Psoas muscle (tissue), 7 donors: ENCODE measurements at regions not wholly inside any gene's neighbourhood (a gene's known extent, or its start where the extent isn't known, plus 50 kb on each side); places are given as distances from the start of the nearest gene placed in this dataset.

Source experiments
- ATAC-seq, 4 donors: fragments of 200-7000 bp; cut with Tn5 transposase; one replicate each; pipeline ENCODE4 v1.9.1; 2020; ENCODE audit warnings: moderate library complexity in 3 of 4, mild to moderate bottlenecking in 2 of 4
- DNase-seq, 2 donors: peaks; one replicate each; pipeline ENCODE4 v3.0.0-alpha.2; 2020
- H3K27ac ChIP-seq: fragments of 200-600 bp; one replicate; pipeline ENCODE4 v1.8.0; 2022
- H3K27me3 ChIP-seq, 3 donors: fragments of 200-600 bp in 1 of 3; one replicate each; pipeline versions ENCODE4 v1.6.1 to v1.8.0; 2013 to 2022; ENCODE audit warnings: low read length in 2 of 3, mild to moderate bottlenecking in 2 of 3, moderate library complexity in 1 of 3; ENCODE audit not compliant: insufficient read depth in 3 of 3
- H3K36me3 ChIP-seq, 2 donors: fragments of 200-600 bp in 1 of 2; one replicate each; pipeline versions ENCODE4 v1.6.1 to v1.8.0; 2013 to 2022; ENCODE audit warnings: low read depth in 1 of 2, mild to moderate bottlenecking in 1 of 2, moderate library complexity in 1 of 2; ENCODE audit not compliant: insufficient read depth in 1 of 2
- H3K4me1 ChIP-seq: fragments of 200-600 bp; one replicate; pipeline ENCODE4 v1.8.0; 2022
- H3K4me3 ChIP-seq: fragments of 200-600 bp; one replicate; pipeline ENCODE4 v1.8.0; 2022; ENCODE audit warnings: mild to moderate bottlenecking
- H3K9me3 ChIP-seq: fragments of 200-600 bp; one replicate; pipeline ENCODE4 v1.8.0; 2022
- WGBS, 3 donors: extraction: QIAGEN DNeasy Blood & Tissue Kit; methylation state at CpG; one replicate each; pipeline versions ENCODE4 v1.1.6 to v1.1.7; 2013; 5-methylcytosine and 5-hydroxymethylcytosine counted together
- intact Hi-C, 2 donors: fragments of 100-400 bp; cut with DNase I; formaldehyde crosslinking; loops; one replicate each; pipeline versions ENCODE4 v1.11.0 to v1.14.2; 2022
- TF ChIP-seq, protein P1 (sequence below): fragments of 200-600 bp; IDR thresholded peaks from one replicate; pipeline ENCODE4 v1.8.0; 2022; ENCODE audit warnings: antibody characterized with exemption
- donor health status: healthy with polysubstance abuse.
- donor health status: DM: no; HTN: no; CAD: no; lungs with moderate emphysema.
- donor health status: Bipolar disorder and iron deficiency.
- donor health status: healthy.
- donor health status: DM: yes; HTN: yes; CAD: no.
- donor health status: DM: no; HTN: no; CAD: no.
- donor health status: DM: yes; HTN: yes; CAD: no.

DNA sequence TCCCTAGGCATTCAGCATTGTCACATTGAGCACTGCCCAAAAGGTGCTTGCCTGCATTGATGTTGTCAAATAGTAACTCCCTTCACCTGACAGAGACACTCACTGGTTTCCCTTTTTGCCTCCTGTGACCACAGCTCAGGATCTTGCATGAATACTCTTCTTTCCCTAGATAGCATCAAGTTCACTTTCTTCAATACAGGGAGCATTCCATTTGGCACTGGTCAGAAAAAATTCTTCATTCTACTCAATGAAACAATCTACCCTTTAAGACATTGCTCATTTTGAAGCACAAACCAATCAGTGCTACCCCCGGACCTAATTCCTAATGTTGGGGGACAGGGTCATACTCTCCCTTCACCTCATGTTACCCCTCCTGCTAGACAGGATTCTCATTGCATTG, 319.0 kb upstream of the SNX7 start:
- DNase-seq (no peak), ATAC-seq (no peak)
- intact Hi-C loops, result no loop called here
- no peaks in the 10 kb centered on the region for H3K27me3 ChIP-seq
- 67 to 78% (median 72%) methylated on average over 1 of the region's 1 CpG for WGBS, 3 donors
- H3K36me3 ChIP-seq, result no peaks in the 10 kb centered on the region
- H3K9me3 ChIP-seq, result no peaks in the 10 kb centered on the region
- H3K4me1 ChIP-seq, result no peaks in the 10 kb centered on the region
- H3K27ac ChIP-seq, result no peak overlapping the region
- no peak overlapping the region for H3K4me3 ChIP-seq
- TF ChIP-seq, protein P1, sequence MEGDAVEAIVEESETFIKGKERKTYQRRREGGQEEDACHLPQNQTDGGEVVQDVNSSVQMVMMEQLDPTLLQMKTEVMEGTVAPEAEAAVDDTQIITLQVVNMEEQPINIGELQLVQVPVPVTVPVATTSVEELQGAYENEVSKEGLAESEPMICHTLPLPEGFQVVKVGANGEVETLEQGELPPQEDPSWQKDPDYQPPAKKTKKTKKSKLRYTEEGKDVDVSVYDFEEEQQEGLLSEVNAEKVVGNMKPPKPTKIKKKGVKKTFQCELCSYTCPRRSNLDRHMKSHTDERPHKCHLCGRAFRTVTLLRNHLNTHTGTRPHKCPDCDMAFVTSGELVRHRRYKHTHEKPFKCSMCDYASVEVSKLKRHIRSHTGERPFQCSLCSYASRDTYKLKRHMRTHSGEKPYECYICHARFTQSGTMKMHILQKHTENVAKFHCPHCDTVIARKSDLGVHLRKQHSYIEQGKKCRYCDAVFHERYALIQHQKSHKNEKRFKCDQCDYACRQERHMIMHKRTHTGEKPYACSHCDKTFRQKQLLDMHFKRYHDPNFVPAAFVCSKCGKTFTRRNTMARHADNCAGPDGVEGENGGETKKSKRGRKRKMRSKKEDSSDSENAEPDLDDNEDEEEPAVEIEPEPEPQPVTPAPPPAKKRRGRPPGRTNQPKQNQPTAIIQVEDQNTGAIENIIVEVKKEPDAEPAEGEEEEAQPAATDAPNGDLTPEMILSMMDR, result no peak

DNA sequence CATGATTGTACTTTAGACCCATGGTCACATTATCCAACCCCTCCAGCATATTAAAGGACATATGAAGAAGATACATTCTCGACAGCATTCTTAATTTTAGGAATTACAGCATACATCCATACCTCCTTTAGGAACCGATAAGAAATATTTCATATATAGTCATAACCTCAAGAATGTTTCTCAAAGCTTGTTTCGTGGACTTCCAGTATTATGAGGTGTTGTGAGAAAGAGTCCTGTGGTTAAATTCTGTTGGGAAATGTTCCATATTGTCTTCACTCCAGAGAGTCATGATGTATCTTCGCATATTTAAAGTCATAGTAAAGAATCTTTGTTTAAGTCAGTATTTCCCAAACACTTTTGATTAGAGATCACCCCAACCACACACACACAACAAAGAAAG, 321.0 kb upstream of the SNX7 start:
- intact Hi-C loops, result no loop called here
- H3K27ac ChIP-seq, result no peak overlapping the region
- DNase-seq, result no peak
- no peak overlapping the region for H3K4me3 ChIP-seq
- no peaks in the 10 kb centered on the region for H3K9me3 ChIP-seq
- no peak for ATAC-seq
- H3K4me1 ChIP-seq, result no peaks in the 10 kb centered on the region
- TF ChIP-seq, protein P1, result no peak
- no peaks in the 10 kb centered on the region for H3K27me3 ChIP-seq
- H3K36me3 ChIP-seq, result no peaks in the 10 kb centered on the region
- WGBS, 3 donors, result 88 to 92% (median 91%) methylated on average over 4 of the region's 4 CpGs

DNA sequence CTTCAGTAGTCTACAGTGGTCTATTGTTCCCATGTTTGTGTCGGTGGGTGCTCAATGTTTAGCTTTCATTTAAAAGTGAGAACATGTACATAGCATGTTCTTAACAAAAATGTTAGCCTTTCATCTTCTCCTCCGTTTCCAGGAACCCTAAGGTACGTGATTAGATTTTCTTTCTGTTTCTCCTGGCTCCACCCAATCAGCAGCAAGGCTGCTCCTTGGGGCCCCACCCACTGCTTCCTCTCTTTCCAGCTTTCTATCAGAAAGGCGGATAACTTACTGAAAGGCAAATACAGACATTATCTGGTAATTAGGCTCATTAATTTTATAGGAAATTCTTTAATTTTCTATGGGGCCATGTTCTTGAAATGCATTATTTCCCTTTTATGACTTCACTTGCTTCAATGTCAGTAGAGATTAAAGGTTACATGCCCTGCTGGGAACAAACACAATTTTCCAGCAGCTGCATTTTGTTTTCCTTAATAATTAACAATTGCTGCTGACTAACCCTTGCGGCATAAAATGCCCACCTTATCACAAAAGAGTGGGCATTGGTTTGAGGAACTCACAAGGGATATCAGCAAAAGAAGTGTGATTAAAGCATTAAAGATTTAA, 324.9 kb upstream of the SNX7 start:
- no peaks in the 10 kb centered on the region for H3K36me3 ChIP-seq
- DNase-seq (no peak), ATAC-seq (no peak)
- intact Hi-C loops, result no loop called here
- no peaks in the 10 kb centered on the region for H3K4me1 ChIP-seq
- H3K4me3 ChIP-seq, result no peak overlapping the region
- H3K27me3 ChIP-seq, result peaks cover 0 to 3% (median 0%) of the 10 kb centered on the region in 3 donors
- no peak overlapping the region for H3K27ac ChIP-seq
- no peaks in the 10 kb centered on the region for H3K9me3 ChIP-seq
- 76 to 78% (median 78%) methylated on average over 5 of the region's 5 CpGs for WGBS, 3 donors
- TF ChIP-seq, protein P1, result no peak

DNA sequence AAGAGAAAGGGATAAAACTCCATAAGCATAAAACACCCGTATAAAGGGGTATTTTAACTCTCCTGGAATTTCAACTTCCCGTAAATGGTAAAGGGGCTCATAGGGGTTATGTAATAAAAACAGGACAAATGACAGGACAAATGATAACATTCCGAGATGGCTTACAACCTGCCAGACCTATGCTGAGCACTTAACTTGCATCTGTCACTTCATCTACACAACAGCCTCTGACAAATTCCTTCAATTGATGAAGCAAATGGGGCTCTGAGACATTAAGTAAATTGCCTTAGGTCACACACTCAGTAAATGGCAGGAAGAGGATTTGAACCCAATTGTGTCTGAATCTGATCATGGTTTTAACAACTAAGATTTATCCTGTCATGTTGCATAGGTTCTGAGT, 327.6 kb upstream of the SNX7 start:
- 81 to 87% (median 85%) methylated on average over 3 of the region's 3 CpGs for WGBS, 3 donors
- no peak overlapping the region for H3K4me3 ChIP-seq
- ATAC-seq (no peak), DNase-seq (no peak)
- no peaks in the 10 kb centered on the region for H3K9me3 ChIP-seq
- intact Hi-C loops, result no loop called here
- H3K4me1 ChIP-seq, result no peaks in the 10 kb centered on the region
- no peaks in the 10 kb centered on the region for H3K36me3 ChIP-seq
- TF ChIP-seq, protein P1, result no peak
- H3K27me3 ChIP-seq, result peaks cover 0 to 3% (median 0%) of the 10 kb centered on the region in 3 donors
- no peak overlapping the region for H3K27ac ChIP-seq

DNA sequence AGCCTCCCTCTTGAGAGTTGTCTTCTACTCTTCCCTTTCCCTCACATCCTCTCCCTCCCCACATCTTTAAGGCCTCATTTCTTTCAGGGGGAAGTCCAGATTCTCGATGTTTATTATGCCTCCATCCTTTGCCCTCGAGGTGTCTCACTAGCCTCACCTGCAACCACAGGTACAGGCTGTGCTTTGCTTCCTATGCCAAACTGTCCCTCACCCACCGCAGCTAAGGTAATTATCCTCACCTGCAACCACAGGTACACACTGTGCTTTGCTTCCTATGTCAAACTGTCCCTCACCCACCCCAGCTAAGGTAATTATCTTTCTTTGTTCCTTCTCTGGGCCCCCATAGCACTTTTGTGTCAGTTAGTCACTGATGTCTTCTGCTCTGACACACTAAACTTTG, 328.1 kb upstream of the SNX7 start:
- DNase-seq, result no peak
- TF ChIP-seq, protein P1, result no peak
- intact Hi-C loops, result no loop called here
- no peaks in the 10 kb centered on the region for H3K36me3 ChIP-seq
- no peaks in the 10 kb centered on the region for H3K9me3 ChIP-seq
- H3K4me3 ChIP-seq, result no peak overlapping the region
- no peaks in the 10 kb centered on the region for H3K4me1 ChIP-seq
- no peak overlapping the region for H3K27ac ChIP-seq
- ATAC-seq, result no peak
- peaks cover 0 to 3% (median 0%) of the 10 kb centered on the region in 3 donors for H3K27me3 ChIP-seq
- 81 to 91% (median 83%) methylated on average over 3 of the region's 3 CpGs for WGBS, 3 donors
